Body of pancreas (tissue), 4 donors: ENCODE measurements at regions not wholly inside any gene's neighbourhood (a gene's known extent, or its start where the extent isn't known, plus 50 kb on each side); places are given as distances from the start of the nearest gene placed in this dataset.

Experiments
- CTCF ChIP-seq, 7 experiments: fragments of 450-650 bp in 4 of 7; fragments of 200-600 bp in 3 of 7; sonication (generic) in 3 of 7; IDR thresholded peaks; one replicate each; pipeline ENCODE4 v1.5.1; 2016 to 2019; ENCODE audit warnings: antibody characterized with exemption in 7 of 7
- POLR2A ChIP-seq, 3 donors: fragments of 450-650 bp; IDR thresholded peaks; one replicate each; pipeline ENCODE4 v1.6.1; 2016; ENCODE audit warnings: antibody characterized with exemption in 3 of 3, mild to moderate bottlenecking in 2 of 3

- no peak for TF ChIP-seq POLR2A (IDR thresholded peaks at IDR 0.05)
- no peak for TF ChIP-seq CTCF (IDR thresholded peaks at IDR 0.05)
Measured at GRCh38 chr9:134214386-134214765, 50.0 kb upstream of the RNU6ATAC start.
